Mesenchymal stem cell (in vitro differentiated cells and primary cell): ENCODE measurements at regions not wholly inside any gene's neighbourhood (a gene's known extent, or its start where the extent isn't known, plus 50 kb on each side); places are given as distances from the start of the nearest gene placed in this dataset.

Source experiments
- DNase-seq: peaks from one replicate; pipeline ENCODE4 v3.0.0-alpha.2; 2013
- H2AFZ ChIP-seq: one replicate; pipeline ENCODE4 v1.6.1; 2013; ENCODE audit warnings: low read depth, mild to moderate bottlenecking, control low read depth, inconsistent platforms, low read length, moderate library complexity
- H2AK5ac ChIP-seq: 2 replicates; pipeline ENCODE4 v1.6.1; 2013; ENCODE audit warnings: low read length, moderate library complexity, mild to moderate bottlenecking, inconsistent platforms; ENCODE audit not compliant: severe bottlenecking
- H2BK120ac ChIP-seq: one replicate; pipeline ENCODE4 v1.6.1; 2013; ENCODE audit warnings: low read depth, mild to moderate bottlenecking, inconsistent platforms, low read length, moderate library complexity
- H2BK12ac ChIP-seq, 2 experiments: one replicate each; pipeline ENCODE4 v1.6.1; 2013; ENCODE audit warnings: inconsistent platforms in 2 of 2, low read length in 2 of 2, mild to moderate bottlenecking in 2 of 2, moderate library complexity in 2 of 2, control low read depth in 1 of 2
- H2BK15ac ChIP-seq: one replicate; pipeline ENCODE4 v1.6.1; 2013; ENCODE audit warnings: mild to moderate bottlenecking, low read depth, inconsistent platforms; ENCODE audit not compliant: poor library complexity, severe bottlenecking
- H2BK5ac ChIP-seq: 2 replicates; pipeline ENCODE4 v1.6.1; 2013; ENCODE audit warnings: low read depth, mild to moderate bottlenecking, low read length, control low read depth, inconsistent platforms; ENCODE audit not compliant: poor library complexity, severe bottlenecking
- H3K14ac ChIP-seq, 2 experiments: one replicate each; pipeline ENCODE4 v1.6.1; 2013; ENCODE audit warnings: inconsistent platforms in 2 of 2, low read length in 2 of 2, control low read depth in 1 of 2, mild to moderate bottlenecking in 1 of 2, moderate library complexity in 1 of 2
- H3K18ac ChIP-seq, 2 experiments: one replicate each; pipeline ENCODE4 v1.6.1; 2013; ENCODE audit warnings: inconsistent platforms in 2 of 2, low read length in 2 of 2, control low read depth in 1 of 2, low read depth in 1 of 2, mild to moderate bottlenecking in 1 of 2
- H3K23ac ChIP-seq, 2 experiments: one replicate each; pipeline ENCODE4 v1.6.1; 2013; ENCODE audit warnings: inconsistent platforms in 2 of 2, low read length in 2 of 2, mild to moderate bottlenecking in 2 of 2, moderate library complexity in 2 of 2, control low read depth in 1 of 2
- H3K27ac ChIP-seq: 2 replicates; pipeline ENCODE4 v1.5.1; 2013; ENCODE audit warnings: mild to moderate bottlenecking, moderate library complexity, low read length, control low read depth, inconsistent platforms; ENCODE audit not compliant: poor library complexity, severe bottlenecking
- H3K27me3 ChIP-seq, 2 experiments: 2 replicates each; pipeline versions ENCODE4 v1.6.1 to v1.7.0; 2013; ENCODE audit warnings: low read length in 2 of 2, mild to moderate bottlenecking in 2 of 2, moderate library complexity in 2 of 2, control low read depth in 1 of 2, inconsistent platforms in 1 of 2; ENCODE audit not compliant: control insufficient read depth in 1 of 2, insufficient read depth in 1 of 2
- H3K36me3 ChIP-seq, 2 experiments: 2 replicates each; pipeline versions ENCODE4 v1.6.1 to v1.7.0; 2013; ENCODE audit warnings: low read length in 2 of 2, control low read depth in 1 of 2, inconsistent platforms in 1 of 2, low read depth in 1 of 2, mild to moderate bottlenecking in 1 of 2; ENCODE audit not compliant: insufficient read depth in 2 of 2, control insufficient read depth in 1 of 2
- H3K4ac ChIP-seq, 2 experiments: one replicate each; pipeline ENCODE4 v1.6.1; 2013; ENCODE audit warnings: inconsistent platforms in 2 of 2, low read length in 2 of 2, mild to moderate bottlenecking in 2 of 2, moderate library complexity in 2 of 2, control low read depth in 1 of 2, low read depth in 1 of 2
- H3K4me1 ChIP-seq: 2 replicates; pipeline ENCODE4 v1.6.1; 2013; ENCODE audit warnings: low read depth, low read length, control low read depth; ENCODE audit not compliant: control insufficient read depth, insufficient read depth
- H3K4me2 ChIP-seq: 2 replicates; pipeline ENCODE4 v1.6.1; 2013; ENCODE audit warnings: low read length, mild to moderate bottlenecking, inconsistent platforms; ENCODE audit not compliant: poor library complexity, severe bottlenecking
- H3K4me3 ChIP-seq, 2 experiments: 2 replicates each; pipeline versions ENCODE4 v1.5.1 to v1.7.0; 2013; ENCODE audit warnings: low read length in 2 of 2, mild to moderate bottlenecking in 2 of 2, control low read depth in 1 of 2, low read depth in 1 of 2; ENCODE audit not compliant: insufficient read depth in 1 of 2
- H3K79me1 ChIP-seq: replicated peaks from 2 replicates; pipeline ENCODE4 v1.6.1; 2013; ENCODE audit warnings: mild to moderate bottlenecking, control low read depth, low read length, inconsistent platforms; ENCODE audit not compliant: poor library complexity, severe bottlenecking
- H3K9ac ChIP-seq: 2 replicates; pipeline ENCODE4 v1.7.0; 2013; ENCODE audit warnings: mild to moderate bottlenecking, low read length, moderate library complexity
- H3K9me3 ChIP-seq: 2 replicates; pipeline ENCODE4 v1.7.0; 2013; ENCODE audit warnings: mild to moderate bottlenecking, low read length; ENCODE audit not compliant: control insufficient read depth
- H4K8ac ChIP-seq: one replicate; pipeline ENCODE4 v1.6.1; 2013; ENCODE audit warnings: inconsistent platforms, mild to moderate bottlenecking, low read length, moderate library complexity
- H4K91ac ChIP-seq: one replicate; pipeline ENCODE4 v1.6.1; 2013; ENCODE audit warnings: mild to moderate bottlenecking, low read length, inconsistent platforms
- WGBS: methylation state at CpG from one replicate; pipeline ENCODE4 v1.1.7; 2013; ENCODE audit warnings: mixed read lengths; 5-methylcytosine and 5-hydroxymethylcytosine counted together

DNA sequence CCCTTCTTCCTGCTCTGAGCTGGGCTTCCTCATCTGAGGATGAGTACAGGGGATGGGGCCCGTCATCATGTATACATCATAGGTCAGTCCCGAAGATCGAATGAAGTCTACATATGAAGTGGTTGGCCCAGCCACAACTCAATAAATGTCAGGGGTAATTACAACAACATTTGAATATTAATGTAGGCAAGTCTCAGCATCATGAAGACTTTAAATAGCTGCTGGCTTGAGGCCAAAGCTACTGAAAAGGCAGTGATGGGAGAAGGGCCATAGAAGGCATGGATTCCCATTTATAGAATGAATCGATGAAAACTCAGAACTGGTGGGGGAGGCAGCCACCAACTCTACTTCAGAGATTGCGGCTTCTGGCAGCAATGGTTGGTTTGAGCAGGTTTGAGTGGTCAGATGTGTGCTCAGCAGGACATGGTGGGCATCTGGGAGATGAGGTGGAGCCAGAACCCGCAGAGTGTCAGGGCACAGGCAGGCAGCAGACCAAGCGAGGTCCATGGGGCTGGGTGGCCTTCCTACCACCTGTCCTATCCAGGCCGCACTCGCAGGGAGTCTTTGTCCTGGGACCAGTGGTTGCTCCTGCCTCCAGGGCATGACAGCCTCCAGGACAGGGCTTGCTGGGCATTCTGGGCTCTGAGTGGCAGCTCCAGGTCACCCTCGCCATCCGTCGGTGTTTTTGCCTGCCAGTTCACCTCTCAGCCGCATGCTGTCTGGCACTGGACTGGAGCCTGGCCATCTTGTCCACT is 919.1 kb downstream of the TBC1D22A start:
- no peak for DNase-seq
- Histone ChIP-seq H2BK120ac (no peak overlapping the region), H2BK5ac (no peak overlapping the region), H3K18ac (no peak overlapping the region), H3K9ac (no peak overlapping the region), H3K14ac (no peak overlapping the region), H3K23ac (no peak overlapping the region), H3K27me3 (no peaks in the 10 kb centered on the region), H3K9me3 (peaks cover 15% of the 10 kb centered on the region), H3K36me3 (no peaks in the 10 kb centered on the region), H2BK15ac (no peak overlapping the region), H4K8ac (no peak overlapping the region), H3K4me3 (no peak overlapping the region), H3K79me1 (no peaks in the 10 kb centered on the region), H2AK5ac (no peak overlapping the region), H4K91ac (no peak overlapping the region), H3K4ac (no peak overlapping the region), H3K27ac (no peak overlapping the region), H2BK12ac (no peak overlapping the region), H3K4me2 (no peak overlapping the region), H3K4me1 (no peaks in the 10 kb centered on the region), H2AFZ (no peak overlapping the region)
- 82% methylated on average over 13 of the region's 13 CpGs for WGBS

DNA sequence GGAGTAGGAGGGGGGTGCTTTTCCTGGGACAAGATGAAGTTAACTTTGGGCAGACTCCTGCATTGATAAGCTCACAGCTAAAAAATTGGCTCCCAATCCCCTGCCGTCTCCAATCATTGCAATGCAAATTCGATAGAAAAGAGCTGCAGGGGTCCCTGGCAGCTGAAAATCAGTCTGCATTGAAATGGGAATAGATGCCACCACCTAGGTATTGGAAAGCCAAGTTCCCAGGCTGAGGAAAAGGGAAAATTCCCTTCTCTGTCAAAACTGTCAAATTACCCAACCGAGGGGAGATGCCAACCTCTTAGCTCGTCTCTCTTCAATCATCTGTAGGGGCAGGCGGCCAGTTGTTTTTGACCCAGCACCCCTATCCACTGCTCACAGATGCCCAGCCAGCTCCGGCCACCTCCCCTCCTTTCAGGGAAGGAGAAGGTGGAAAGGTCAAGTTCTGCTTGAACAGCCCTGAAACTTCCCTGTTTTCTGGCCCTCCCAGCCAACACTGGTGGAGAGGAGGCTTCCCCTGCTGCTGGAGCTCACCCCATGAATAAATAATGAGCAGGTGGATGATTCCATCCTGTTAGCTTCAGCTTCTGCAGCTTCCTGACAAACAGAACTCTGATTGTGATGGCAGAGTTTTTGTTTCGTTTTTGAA is 916.3 kb downstream of the TBC1D22A start:
- Histone ChIP-seq H3K9ac (no peak overlapping the region), H3K27ac (no peak overlapping the region), H2BK12ac (no peak overlapping the region), H4K8ac (no peak overlapping the region), H3K4me3 (no peak overlapping the region), H4K91ac (no peak overlapping the region), H3K14ac (no peak overlapping the region), H3K9me3 (peaks cover 15% of the 10 kb centered on the region), H2BK120ac (no peak overlapping the region), H2AK5ac (no peak overlapping the region), H2BK15ac (no peak overlapping the region), H3K18ac (no peak overlapping the region), H3K79me1 (no peaks in the 10 kb centered on the region), H3K27me3 (no peaks in the 10 kb centered on the region), H3K4me2 (no peak overlapping the region), H3K4ac (no peak overlapping the region), H2AFZ (no peak overlapping the region), H3K36me3 (no peaks in the 10 kb centered on the region), H3K4me1 (no peaks in the 10 kb centered on the region), H3K23ac (no peak overlapping the region), H2BK5ac (no peak overlapping the region)
- DNase-seq, result no peak
- WGBS, result 26% methylated on average over 4 of the region's 7 CpGs

DNA sequence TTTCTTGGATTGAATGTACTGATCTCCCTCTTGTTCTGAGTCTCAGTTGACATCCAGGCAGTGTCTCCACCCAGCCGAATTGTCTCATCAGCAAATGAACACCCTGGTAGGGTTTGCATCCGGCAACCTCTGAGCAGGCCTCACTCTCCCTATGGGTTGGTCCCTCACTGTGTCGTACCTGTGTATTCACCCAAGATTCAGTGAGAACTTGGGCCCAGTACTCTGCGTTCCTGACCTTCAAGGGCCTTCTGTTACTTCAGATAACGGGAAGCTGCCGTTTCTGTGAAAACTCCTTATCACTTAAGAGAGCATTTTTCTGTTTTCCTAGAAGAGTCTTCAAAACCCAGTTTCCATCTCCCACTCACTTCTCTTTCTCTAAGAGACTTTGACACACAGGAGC is 915.6 kb downstream of the TBC1D22A start:
- H3K4me3 ChIP-seq, result no peak overlapping the region
- H3K4me1 ChIP-seq, result no peaks in the 10 kb centered on the region
- H3K23ac ChIP-seq, result no peak overlapping the region
- no peak overlapping the region for H4K8ac ChIP-seq
- H3K27me3 ChIP-seq, result no peaks in the 10 kb centered on the region
- H2AFZ ChIP-seq, result no peak overlapping the region
- H3K4me2 ChIP-seq, result no peak overlapping the region
- peaks cover 9% of the 10 kb centered on the region for H3K9me3 ChIP-seq
- H2BK15ac ChIP-seq, result no peak overlapping the region
- no peak overlapping the region for H2BK5ac ChIP-seq
- no peak overlapping the region for H2BK12ac ChIP-seq
- H3K27ac ChIP-seq, result no peak overlapping the region
- no peak overlapping the region for H3K18ac ChIP-seq
- no peak overlapping the region for H2AK5ac ChIP-seq
- no peak overlapping the region for H3K4ac ChIP-seq
- WGBS, result 68% methylated on average over 6 of the region's 6 CpGs
- H3K9ac ChIP-seq, result no peak overlapping the region
- no peak overlapping the region for H2BK120ac ChIP-seq
- H3K79me1 ChIP-seq, result no peaks in the 10 kb centered on the region
- DNase-seq, result no peak
- H4K91ac ChIP-seq, result no peak overlapping the region
- H3K36me3 ChIP-seq, result no peaks in the 10 kb centered on the region
- no peak overlapping the region for H3K14ac ChIP-seq

DNA sequence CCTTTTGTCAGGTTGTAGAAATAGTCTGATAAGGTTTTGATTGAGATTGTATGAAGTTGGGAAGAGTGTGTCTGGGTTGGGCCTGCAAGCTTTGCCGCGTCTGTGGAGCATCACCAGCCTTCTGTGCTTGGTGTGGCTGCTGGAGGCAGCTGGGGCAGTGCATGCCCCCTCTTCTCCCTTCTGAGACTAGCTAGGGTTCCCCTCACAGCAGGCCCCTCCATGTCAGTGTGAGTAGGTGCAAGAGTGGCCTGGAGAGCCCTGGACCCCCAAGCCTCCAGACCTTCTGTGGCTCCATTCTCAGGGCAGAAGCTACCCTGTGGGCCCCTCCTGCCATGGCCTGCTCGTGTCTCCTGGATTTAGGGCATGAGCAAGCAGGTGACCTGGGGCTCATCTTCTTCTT is 914.2 kb downstream of the TBC1D22A start:
- Histone ChIP-seq H2BK5ac (no peak overlapping the region), H3K4me2 (no peak overlapping the region), H3K27ac (no peak overlapping the region), H4K8ac (no peak overlapping the region), H3K4me1 (no peaks in the 10 kb centered on the region), H3K23ac (no peak overlapping the region), H3K9me3 (peaks cover 7% of the 10 kb centered on the region), H2BK15ac (no peak overlapping the region), H2BK120ac (no peak overlapping the region), H3K18ac (no peak overlapping the region), H3K36me3 (no peaks in the 10 kb centered on the region), H3K4ac (no peak overlapping the region), H3K27me3 (no peaks in the 10 kb centered on the region), H3K79me1 (no peaks in the 10 kb centered on the region), H2AFZ (no peak overlapping the region), H3K14ac (no peak overlapping the region), H2BK12ac (no peak overlapping the region), H3K4me3 (no peak overlapping the region), H3K9ac (no peak overlapping the region), H2AK5ac (no peak overlapping the region), H4K91ac (no peak overlapping the region)
- WGBS, result no CpG with 5 or more reads among the region's 3 CpGs
- DNase-seq, result no peak
